NK-92 treated with Interleukin-12 subunit alpha and Interleukin-12 subunit beta, amount 100 ng/mL, for 24 hours (cell line): ENCODE measurements at regions not wholly inside any gene's neighbourhood (a gene's known extent, or its start where the extent isn't known, plus 50 kb on each side); places are given as distances from the start of the nearest gene placed in this dataset.

Source experiments
- DNase-seq: peaks from one replicate; lab custom pipeline; 2025; lab: John Stamatoyannopoulos, UW

DNA sequence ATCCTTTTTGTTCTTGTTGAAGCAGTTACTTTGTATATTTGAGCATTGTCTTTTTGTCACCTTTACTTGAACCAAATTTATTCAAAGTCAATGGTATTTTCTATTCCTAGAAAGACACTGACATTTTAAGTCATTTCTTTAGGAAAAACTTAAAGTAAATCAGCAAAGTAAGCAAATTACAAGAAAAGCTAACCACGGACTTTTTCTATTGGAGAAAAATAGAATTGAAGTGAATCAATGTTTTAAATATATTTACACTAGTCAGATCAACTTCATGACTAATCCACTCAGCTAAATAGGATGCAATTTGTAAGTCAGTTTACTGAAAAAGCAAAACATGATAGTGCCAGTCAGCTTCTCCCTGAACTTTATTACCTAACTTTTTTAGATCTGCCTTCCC lies 733.8 kb upstream of the ALCAM start:
- no peak for DNase-seq

- no peak for DNase-seq
Observed at GRCh38 chr3:104635872-104636580, 730.7 kb upstream of the ALCAM start.

DNA sequence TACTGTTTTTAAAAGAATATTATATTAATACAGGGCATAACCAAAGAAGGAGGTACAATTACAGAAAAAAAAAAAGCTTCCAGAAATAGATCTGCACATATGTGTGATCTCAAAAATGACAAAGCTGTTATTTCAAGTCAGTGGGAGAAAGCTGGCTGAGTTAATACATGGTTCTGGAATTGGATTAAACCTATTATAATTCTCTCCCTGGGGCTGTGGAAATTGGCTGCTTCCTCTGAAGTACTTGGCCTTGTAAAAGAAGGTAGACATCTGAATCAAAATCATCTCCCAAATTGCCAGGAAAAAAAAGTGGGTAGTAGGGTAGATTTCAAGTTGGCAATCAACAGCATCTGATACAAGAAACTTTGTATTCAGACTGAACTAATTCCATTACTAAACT lies 723.9 kb upstream of the ALCAM start:
- no peak for DNase-seq

DNA sequence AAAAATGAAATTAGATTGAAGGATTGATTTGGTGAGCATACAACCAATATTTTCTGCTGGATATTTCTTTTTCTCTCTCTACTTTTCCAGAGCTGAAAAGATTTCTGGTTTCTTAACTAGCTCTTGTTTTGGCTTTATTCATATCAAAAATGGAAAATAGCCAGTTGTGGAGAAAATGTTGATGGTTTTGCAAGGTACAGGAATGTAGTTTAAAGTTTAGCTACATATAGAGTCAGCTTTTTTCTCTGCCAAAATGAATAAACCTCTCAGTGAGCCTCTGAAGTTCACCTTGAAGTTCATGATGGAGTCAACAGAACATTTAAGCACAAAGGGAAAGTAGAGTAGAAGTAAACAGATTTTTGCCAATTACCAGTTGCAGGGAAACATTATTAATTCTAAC lies 720.5 kb upstream of the ALCAM start:
- no peak for DNase-seq

DNA sequence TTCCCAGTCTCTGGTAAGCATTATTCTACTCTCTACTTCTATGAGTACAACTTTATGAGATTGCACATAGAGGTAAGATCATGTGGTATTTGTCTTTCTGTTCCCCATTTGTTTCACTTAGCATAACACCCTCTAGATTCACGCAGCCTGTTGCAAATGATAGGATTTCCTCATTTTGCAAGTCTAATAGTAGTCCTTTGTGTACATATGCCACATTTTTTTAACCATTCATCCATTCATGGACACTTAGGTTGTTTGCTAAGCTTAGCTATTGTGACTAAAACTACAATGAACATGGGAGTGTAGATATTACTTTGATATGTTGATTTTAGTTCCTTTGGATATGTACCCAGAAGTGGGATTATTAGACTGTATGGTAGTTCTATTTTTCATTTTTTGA lies 717.9 kb upstream of the ALCAM start:
- no peak for DNase-seq

DNA sequence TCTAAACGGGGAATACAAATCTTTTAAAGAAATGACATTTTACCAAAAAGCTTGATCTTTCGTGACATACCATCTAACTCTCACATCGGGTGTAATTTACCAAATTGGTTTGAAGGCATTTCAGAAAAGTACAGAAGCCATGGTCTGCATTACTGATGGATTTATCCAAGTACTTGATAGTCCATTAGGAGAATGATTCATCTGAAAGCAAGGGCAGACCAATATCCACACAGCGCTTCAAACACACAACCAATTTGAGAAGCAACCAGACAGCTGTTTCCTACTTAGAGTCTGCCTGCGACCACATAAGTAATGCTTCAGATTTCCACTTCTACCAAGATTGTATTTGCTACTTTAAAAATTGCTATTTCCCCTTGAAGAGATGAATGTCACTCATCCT lies 697.6 kb upstream of the ALCAM start:
- no peak for DNase-seq

DNA sequence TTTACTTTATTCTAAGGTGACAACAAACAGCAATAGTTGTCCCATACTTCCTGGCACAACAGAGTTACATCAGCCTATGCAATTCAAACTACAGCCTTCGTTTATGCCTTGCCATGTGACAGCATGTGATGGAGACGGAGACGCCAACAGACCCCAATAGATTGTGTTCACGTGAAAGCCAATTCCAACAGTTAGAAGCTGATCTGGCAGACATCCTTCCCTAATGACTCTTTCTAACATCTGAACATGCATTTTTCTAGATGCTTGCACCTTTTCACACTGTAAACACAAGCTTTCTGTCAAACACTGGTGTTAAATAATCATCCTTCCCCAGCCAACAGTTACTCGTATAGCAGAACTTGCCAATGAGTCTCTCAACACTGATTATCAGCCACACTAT lies 694.4 kb upstream of the ALCAM start:
- DNase-seq = no peak

GRCh38 chr3:104673981-104674380 lies 692.7 kb upstream of the ALCAM start:
- no peak for DNase-seq

- DNase-seq = no peak
Observed at GRCh38 chr3:104676241-104676640, 690.5 kb upstream of the ALCAM start.

- DNase-seq = no peak
Observed at GRCh38 chr3:104677932-104678331, 688.8 kb upstream of the ALCAM start.

DNA sequence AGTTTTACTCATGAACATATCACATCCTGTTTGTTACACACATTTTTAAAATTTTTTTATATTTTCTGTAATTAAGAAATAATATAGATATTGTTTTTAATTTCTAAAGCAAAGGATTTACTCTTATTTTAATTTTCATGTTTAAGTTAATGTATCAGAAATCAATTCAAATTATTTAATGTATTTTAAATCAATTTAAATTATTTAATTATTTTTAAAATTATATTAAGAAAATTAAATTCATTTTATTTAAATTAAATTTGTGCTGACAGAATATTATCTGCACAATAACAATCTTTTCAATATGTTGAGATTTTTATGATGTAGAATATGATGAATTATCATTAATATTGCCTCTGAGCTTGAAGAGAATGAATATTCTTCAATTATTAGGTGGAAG lies 681.2 kb upstream of the ALCAM start:
- no peak for DNase-seq

DNA sequence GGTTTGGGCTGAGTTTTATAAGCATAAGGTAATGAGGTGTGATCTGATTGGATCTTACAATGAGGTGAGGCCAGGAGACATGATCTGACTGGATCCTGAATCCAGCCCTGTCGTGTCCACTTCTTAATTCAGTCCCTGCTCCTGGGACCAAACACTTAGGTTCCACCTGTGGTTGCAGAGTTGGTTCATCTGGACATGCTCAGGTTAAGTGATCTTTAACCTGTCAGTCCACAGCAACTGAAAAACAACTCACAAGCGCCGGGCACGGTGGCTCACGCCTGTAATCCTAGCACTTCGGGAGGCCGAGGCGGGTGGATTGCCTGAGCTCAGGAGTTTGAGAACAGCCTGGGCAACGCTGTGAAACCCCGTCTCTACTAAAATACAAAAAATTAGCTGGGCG lies 679.3 kb upstream of the ALCAM start:
- DNase-seq = no peak

DNA sequence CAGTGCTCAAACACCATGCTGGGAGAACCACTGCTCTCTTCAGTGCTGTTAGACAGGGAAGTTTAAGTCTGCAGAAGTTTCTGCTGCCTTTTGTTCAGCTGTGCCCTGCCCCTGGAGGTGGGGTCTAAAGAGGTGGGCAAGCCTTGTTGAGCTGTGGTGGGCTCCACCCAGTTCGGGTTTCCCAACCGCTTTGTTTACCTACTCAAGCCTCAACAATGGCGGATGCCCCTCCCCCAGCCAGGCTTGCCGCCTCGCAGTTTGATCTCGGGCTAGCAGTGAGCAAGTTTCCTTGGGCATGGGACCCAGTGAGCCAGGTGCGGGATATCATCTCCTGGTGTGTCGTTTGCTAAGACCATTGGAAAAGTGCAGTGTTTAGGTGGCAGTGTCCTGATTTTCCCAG lies 670.2 kb upstream of the ALCAM start:
- no peak for DNase-seq

GRCh38 chr3:104711406-104711805 lies 655.3 kb upstream of the ALCAM start:
- no peak for DNase-seq

DNA sequence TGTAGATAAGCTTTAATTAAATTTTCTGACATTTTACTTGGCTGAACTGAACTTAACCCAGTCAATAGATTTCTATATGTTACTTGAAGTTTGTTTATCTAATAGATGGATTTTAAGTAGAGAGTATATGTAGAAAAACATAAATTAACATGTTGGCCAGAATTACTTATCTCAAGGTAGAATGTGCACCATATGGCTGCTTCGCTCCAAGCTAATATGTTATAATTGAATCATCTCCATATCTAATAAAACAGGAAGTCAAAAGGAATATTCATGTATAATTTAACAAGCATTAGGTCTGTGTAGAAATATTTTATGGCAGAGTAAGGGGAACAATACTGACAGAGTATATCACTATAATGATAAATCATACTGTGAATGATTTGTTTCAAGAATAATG lies 650.7 kb upstream of the ALCAM start:
- DNase-seq = no peak

DNA sequence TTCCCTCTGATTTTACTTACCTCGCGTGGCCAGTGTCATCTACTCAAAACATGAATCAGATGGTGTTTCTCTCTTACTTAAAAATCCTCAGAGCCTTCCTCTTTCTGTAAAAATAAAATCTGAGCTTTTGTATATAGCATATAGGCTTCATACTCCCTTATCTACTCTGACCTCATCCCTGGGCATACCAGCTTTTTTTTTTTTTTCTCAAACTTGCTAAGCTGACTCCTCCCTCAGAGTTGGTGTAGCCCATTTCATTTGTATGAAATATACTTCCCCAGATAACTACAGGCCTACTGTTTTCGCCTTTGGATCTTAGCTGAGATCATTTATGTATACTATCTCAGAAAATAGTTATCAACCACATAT lies 648.9 kb upstream of the ALCAM start:
- DNase-seq = no peak

DNA sequence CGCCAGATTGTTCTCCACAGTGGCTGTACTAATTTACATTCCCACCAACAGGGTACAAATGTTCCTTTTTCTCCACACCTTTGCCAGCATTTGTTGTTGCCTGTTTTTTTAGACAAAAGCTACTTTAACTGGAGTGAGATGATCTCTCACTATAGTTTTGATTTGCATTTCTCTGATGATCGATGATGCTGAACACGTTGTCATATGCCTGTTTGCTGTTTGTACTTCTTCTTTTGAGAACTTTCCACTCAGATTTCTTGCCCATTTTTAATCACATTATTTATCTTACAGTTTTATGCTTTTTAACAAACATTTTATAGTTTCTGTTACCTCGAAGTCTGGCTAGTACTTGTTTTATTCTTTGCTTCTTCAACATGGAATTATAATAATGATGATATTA lies 643.7 kb upstream of the ALCAM start:
- no peak for DNase-seq

GRCh38 chr3:104731074-104731473 lies 635.6 kb upstream of the ALCAM start:
- DNase-seq = no peak

DNA sequence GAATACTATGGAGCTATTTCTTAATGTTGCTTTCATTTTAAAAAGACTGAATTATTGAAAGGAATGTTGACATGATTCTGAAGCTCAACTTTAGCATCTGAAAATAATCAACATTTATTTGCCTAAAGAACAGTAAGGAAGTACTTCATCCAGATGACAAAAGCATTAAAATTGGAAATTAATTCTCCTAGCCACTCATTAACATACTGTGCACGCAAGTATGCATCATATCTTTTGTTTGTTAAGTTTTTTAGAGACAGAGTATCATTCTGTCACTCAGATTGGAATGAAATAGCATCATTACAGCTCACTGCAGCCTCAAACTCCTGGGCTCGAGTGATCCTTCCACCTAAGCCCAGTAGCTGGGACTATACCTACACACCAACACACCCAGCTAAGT lies 632.1 kb upstream of the ALCAM start:
- DNase-seq = no peak

DNA sequence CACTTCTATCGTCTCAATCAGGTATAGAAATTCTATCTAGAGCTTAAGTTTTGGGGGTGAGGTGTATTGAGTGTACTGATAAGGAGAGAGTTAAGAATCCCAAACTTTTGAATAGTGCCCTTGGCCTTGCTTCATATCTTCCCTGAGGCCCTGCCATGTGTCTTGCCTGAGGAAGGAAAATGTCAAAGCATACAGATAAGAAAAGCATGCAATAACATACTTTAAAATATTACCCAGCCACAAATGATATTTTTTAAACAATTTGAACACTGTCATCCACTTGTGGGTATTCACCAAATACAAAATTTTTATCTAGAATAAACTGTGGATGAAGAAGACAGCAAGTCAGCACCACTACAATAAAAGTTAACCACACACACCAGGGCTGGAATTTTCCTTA lies 631.0 kb upstream of the ALCAM start:
- no peak for DNase-seq

- DNase-seq = no peak
Observed at GRCh38 chr3:104738271-104738670, 628.4 kb upstream of the ALCAM start.

- DNase-seq = no peak
Observed at GRCh38 chr3:104740874-104741379, 625.8 kb upstream of the ALCAM start.

GRCh38 chr3:104742044-104742443 lies 624.7 kb upstream of the ALCAM start:
- no peak for DNase-seq

DNA sequence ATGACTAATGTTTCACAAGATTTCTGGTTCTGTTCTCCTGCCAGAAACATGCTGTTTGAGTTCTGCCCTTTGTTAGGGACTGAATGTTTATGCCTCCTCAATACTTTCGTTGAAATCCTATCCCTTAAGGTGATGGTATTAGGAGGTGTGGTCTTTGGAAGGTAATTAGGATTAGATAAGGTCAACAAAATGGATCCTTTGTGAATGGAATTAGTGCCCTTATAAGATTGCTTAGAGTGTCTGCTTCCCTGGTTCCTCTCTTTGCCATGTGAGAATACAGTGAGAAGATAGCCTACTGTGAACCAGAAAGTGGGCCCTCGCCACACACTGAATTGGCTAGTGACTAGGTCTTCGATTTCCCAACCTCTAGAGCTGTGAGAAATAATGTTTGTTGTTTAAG lies 621.4 kb upstream of the ALCAM start:
- no peak for DNase-seq

DNA sequence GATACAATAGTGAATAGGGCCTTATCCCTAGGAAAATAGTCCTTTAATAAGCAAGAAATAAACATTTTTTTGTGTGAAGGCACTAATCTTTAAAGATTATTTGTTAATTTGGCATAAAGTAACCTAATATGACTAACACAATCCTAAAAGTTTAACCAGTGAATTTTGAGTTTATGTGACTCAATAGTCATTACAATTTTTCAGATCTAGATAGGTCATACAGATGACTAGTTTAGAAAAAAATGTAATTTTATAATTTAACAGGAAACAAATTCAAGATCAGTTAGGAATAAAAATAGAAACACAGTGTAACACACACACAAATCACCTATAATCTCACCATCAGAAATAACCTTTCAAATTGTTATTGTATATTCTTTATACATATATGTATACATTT lies 620.7 kb upstream of the ALCAM start:
- no peak for DNase-seq
